HG03097 (cell line): ENCODE measurements at regions not wholly inside any gene's neighbourhood (a gene's known extent, or its start where the extent isn't known, plus 50 kb on each side); places are given as distances from the start of the nearest gene placed in this dataset.
"Not testable (repeated sequence)": the region's sequence is repeated elsewhere in the genome, so short reads cannot be mapped to it uniquely, and the experiment has no call there.

Experiments
- ATAC-seq: cut with Tn5 transposase; IDR thresholded peaks from one replicate; pipeline ENCODE4 v1.9.1; 2021; ENCODE audit not compliant: unreplicated experiment, low FRiP score

- ATAC-seq, result no peak
Measured at GRCh38 chr5:135279328-135279727, 119.7 kb downstream of the MACROH2A1 start.

- no peak for ATAC-seq
Measured at GRCh38 chr5:135276151-135276550, 122.9 kb downstream of the MACROH2A1 start.

- no peak for ATAC-seq
Measured at GRCh38 chr5:135273212-135273611, 125.8 kb downstream of the MACROH2A1 start.

GRCh38 chr5:135272311-135272805, 126.7 kb downstream of the MACROH2A1 start:
- ATAC-seq, result no peak

- ATAC-seq, result no peak
Measured at GRCh38 chr5:135271533-135272310, 127.3 kb downstream of the MACROH2A1 start.

GRCh38 chr5:135269931-135270421, 129.1 kb downstream of the MACROH2A1 start:
- no peak for ATAC-seq

- ATAC-seq, result no peak
Measured at GRCh38 chr5:135269199-135269598, 129.8 kb downstream of the MACROH2A1 start.

- ATAC-seq, result no peak
Measured at GRCh38 chr5:135266975-135267374, 132.1 kb downstream of the MACROH2A1 start.

- no peak for ATAC-seq
Measured at GRCh38 chr5:135266303-135266635, 132.8 kb downstream of the MACROH2A1 start.

GRCh38 chr5:135265497-135266302, 133.3 kb downstream of the MACROH2A1 start:
- no peak for ATAC-seq

GRCh38 chr5:135264451-135265440, 134.3 kb downstream of the MACROH2A1 start:
- ATAC-seq, result no peak

GRCh38 chr5:135263022-135263668, 135.9 kb downstream of the MACROH2A1 start:
- no peak for ATAC-seq

GRCh38 chr5:135262364-135262763, 136.7 kb downstream of the MACROH2A1 start:
- no peak for ATAC-seq

GRCh38 chr5:135260108-135260507, 138.9 kb downstream of the MACROH2A1 start:
- not testable (repeated sequence) for ATAC-seq

GRCh38 chr5:135255461-135256178, 143.4 kb downstream of the MACROH2A1 start:
- ATAC-seq, result no peak

GRCh38 chr5:135254183-135254582, 144.8 kb downstream of the MACROH2A1 start:
- no peak for ATAC-seq

GRCh38 chr5:135253601-135254178, 145.3 kb downstream of the MACROH2A1 start:
- no peak for ATAC-seq

- no peak for ATAC-seq
Measured at GRCh38 chr5:135251093-135251492, 147.9 kb downstream of the MACROH2A1 start.

- no peak for ATAC-seq
Measured at GRCh38 chr5:135250671-135251070, 148.4 kb downstream of the MACROH2A1 start.
